HK-2 (cell line): ENCODE measurements at regions not wholly inside any gene's neighbourhood (a gene's known extent, or its start where the extent isn't known, plus 50 kb on each side); places are given as distances from the start of the nearest gene placed in this dataset.

Experiments used
- DNase-seq: peaks from one replicate; pipeline ENCODE4 v3.0.0-alpha.2; 2018; ENCODE audit not compliant: unreplicated experiment

DNA sequence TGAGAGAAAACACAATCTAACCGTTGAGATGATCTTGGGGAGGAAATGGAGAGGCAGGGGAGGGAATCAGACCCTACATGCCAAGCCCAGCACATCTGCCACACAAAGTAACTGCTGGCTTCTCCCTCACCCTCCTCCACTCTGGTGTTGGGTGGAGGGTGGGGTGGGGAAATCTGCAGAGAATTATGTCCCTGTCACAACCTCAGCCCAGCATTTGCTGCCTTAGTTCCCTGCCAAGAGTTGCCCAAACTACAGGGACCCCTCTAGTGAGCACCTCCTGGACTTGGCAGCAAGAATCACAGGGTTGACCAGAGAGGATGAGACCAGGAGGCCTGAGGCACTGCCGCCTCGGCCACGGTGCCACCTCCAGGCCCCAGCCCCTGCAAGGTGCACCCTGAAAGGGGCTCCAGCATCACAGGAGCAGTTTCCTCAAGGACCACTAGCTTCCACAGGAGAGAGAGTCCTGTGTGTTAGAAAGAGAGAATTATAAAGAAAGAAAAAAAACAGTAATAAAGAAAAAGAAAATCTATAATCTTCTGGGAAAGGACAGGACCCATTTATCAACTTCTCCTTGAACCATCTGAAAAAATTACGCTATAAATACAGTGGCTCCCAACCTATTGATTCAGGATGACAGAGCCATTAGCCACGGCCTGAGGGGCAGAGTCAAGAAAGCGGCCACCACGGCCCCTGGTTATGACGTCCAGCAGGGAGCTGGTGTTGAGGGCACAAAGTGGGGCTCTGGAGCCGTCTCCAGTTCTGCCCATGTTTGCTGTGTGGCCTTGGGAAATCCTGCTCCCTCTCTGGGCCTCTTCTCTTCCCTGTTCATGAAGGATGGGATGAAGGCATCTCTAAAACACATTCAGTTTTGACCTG lies 451.7 kb downstream of the MATN1 start:
- DNase-seq = no peak

DNA sequence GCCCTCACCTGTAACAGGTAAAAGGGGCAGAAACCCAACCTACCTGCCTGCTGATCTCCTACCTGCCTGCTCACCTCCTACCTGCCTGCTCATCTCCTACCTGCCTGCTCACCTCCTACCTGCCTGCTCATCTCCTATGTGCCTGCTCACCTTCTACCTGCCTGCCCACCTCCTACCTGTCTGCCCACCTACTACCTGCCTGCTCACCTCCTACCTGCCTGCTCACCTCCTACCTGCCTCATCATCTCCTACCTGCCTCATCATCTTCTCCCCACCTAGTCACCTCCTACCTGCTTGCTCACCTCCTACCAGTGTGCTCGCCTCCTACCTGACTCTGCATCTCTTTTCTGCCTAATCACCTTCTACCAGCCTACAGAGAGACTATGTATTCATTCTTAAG lies 452.9 kb downstream of the MATN1 start:
- DNase-seq = no peak

GRCh38 chr1:30268923-30269666 lies 454.3 kb downstream of the MATN1 start:
- no peak for DNase-seq

GRCh38 chr1:30267856-30268255 lies 455.5 kb downstream of the MATN1 start:
- no peak for DNase-seq

DNA sequence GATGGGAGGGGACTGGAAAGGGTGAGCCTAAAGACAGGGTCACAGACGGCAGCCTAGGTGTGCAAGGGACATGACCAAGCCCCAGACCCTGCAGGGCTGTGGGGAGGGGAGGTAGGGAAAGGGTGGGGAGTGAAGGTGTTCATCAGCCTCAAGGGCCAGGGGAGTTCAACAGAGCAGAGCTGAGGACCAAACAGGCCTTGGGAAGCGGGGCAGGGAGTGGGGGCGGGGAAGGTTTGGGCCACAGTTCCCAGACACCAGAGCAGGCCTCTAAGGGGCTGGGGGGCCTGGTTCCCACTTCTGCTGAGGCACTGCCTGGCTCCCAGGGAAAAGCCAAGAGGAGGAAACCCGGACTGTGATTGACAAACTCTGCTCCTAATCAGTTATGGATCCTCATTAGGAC lies 456.3 kb downstream of the MATN1 start:
- no peak for DNase-seq

DNA sequence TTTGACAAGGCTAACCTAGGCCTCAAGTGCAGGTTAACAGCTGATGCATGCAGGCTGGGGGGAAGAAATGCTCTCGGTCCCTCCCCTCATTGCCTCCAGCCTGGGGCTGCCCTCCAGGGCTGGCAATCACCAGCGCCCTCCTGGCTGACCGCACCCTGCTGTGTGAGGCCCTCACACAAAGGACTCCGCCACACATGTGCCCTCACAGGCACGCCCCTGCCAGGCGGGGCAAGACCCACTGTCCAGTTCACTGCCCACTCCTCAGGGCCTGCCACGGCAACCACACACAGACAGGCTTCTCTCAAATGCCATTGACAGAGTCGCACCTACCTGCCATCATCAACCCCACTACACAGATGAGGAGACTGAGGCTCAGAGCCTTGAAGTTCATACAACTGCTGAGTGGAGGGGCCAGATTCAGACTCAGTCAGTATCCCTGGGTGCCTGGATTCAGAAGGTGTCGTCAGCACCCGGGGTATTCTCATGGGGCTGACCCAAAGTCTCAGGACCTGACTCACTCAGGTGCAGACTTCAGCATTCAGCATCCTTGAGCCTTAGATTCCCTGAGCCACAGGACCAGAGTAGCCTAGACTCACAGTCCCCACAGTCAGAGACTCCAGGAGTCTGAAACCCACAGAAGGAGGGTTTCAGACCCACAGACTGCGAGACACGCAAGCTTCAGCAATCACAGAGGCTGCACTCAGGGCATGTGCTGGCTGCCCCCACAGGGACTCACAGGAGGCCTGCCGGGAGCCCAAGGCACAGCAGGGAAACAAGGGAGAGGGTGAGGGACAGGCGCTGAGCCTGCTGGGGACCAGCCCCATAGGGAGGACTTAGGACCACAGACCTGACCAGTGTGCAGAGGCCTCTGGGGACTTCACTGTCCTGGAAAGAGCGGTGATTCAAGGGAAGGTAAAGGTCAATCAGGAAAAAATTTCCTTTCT lies 458.0 kb downstream of the MATN1 start:
- no peak for DNase-seq

DNA sequence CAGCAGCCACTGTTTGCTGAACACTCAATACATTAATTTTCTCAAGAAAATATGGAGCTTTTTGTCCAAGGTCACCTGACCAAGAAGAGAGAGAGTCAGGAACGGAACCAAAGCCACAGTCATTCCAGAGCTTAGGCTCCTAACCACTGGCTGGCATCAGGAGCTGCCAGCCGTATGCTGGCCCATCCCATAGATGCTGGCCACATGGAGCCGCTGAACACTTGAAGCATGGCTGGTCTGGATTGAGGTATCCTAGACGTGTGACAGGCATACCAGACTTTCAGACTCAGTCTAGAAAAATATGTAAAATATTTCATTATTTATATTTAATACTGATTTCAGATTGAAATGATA lies 458.7 kb downstream of the MATN1 start:
- no peak for DNase-seq

DNA sequence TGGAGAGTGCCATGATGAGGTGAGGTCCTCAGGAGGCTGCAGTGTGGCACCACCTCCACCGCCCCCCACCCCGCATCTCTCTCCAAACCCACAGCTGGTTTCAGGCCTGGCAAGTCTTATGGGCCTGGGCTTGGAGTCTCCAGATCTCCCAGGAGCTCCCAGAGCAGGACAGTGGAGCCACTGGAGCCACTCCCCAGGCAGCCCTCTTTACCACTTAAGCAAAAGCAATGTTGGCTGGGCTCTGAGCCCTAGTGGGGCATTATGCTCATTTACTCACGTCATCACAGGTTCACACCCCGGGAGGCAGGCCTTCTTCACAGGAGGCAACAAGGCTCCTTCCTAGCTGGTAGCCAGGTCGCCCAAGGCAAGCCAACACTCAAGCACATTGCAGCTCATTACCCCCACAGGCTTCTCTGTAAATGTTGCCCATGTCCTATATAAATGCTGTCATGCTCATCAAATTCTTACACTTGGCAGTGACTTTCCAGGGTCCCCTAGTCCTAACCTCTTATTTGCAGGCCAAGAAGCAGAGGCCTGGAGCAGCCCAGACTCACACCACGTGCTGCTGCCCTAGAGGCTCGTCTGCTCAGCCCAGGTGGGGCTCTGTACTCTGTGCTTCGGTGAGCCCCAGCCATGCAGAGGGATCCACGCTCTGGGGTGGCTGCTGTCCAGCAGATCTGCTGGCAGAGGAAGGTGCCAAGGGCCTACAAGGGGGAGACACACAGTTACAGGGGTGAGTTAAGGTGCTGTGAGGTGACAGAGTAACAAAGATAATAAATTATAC lies 459.3 kb downstream of the MATN1 start:
- no peak for DNase-seq

- no peak for DNase-seq
These were observed 460.0 kb downstream of the MATN1 start for GRCh38 chr1:30263405-30263804.

DNA sequence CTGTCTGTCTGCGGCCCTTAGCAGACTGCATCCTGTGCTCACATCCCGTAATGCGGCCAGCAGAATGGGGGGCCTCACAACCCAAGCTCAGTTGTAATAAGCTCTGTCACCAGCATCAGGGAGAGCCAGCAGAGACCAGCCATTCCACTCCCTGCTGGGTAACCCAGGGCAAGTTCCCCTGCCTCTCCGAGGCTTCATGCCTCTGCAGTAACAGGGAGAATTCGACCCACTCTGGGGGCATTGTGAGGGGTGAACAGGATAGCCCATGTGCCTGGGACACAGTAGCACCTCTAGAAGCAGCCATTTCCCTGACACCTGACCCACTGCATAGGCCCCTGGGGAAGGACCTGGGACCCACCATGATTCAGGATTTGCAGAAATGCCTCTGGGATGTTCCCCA lies 461.2 kb downstream of the MATN1 start:
- DNase-seq = no peak

GRCh38 chr1:30260318-30260717 lies 463.1 kb downstream of the MATN1 start:
- no peak for DNase-seq

DNA sequence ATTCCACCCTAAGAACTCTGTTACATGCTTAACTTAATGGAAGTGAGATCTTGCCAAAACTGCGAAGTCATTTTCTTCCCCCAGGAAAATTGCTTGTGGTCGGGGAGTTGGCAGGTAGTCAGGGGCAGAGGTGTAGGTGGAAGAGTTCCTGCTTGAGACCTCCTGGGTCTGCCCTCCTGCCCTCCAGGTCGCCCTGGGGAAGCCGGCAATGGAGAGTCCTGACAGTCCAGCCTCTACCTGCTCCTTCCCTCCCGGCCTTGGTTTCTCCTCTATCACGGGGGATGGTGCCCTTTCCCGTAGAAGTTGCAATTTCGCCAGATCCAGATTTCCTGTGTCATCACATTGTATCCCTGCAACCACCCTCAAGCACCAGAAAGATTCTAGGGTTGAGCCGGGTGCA lies 463.8 kb downstream of the MATN1 start:
- DNase-seq = no peak

GRCh38 chr1:30258876-30259275 lies 464.5 kb downstream of the MATN1 start:
- DNase-seq = no peak

- no peak for DNase-seq
These were observed 464.9 kb downstream of the MATN1 start for GRCh38 chr1:30258471-30258870.

- no peak for DNase-seq
These were observed 465.5 kb downstream of the MATN1 start for GRCh38 chr1:30257742-30258380.

- no peak for DNase-seq
These were observed 466.1 kb downstream of the MATN1 start for GRCh38 chr1:30257322-30257721.

GRCh38 chr1:30256911-30257310 lies 466.5 kb downstream of the MATN1 start:
- DNase-seq = no peak

GRCh38 chr1:30255111-30255724 lies 468.2 kb downstream of the MATN1 start:
- DNase-seq = no peak

- DNase-seq = no peak
These were observed 469.5 kb downstream of the MATN1 start for GRCh38 chr1:30253807-30254440.

DNA sequence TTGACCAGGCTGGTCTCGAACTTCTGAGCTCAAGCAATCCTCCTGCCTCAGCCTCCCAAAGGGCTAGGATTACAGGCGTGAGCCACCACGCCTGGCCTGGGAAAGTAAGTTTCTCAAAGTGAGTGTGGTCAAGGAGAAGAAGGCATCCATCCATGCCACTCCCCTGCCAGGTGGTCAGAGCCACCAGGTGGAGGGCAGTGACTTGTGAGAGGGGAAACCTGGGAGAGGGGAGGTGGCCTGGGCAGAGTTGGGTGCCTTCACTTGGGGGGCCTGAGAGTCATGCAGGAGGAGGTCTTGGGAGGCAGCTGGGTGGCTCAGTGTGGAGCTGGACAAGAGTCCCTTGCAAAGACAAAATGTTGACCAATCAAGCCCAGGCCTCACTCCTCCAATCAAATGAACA lies 470.0 kb downstream of the MATN1 start:
- DNase-seq = no peak
